ENCODE measurements at regions not wholly inside any gene's neighbourhood (a gene's known extent, or its start where the extent isn't known, plus 50 kb on each side); places are given as distances from the start of the nearest gene placed in this dataset.
"Not testable (repeated sequence)": the region's sequence is repeated elsewhere in the genome, so short reads cannot be mapped to it uniquely, and the experiment has no call there.

- DNase-seq = no peak
Measured at GRCh38 chr12:131290255-131290959, 336.7 kb downstream of the ADGRD1 start.

GRCh38 chr12:131293071-131294015, 339.6 kb downstream of the ADGRD1 start:
- not testable (repeated sequence) for DNase-seq

- not testable (repeated sequence) for DNase-seq
Measured at GRCh38 chr12:131294716-131295115, 341.0 kb downstream of the ADGRD1 start.

- not testable (repeated sequence) for DNase-seq
Measured at GRCh38 chr12:131295117-131295516, 341.4 kb downstream of the ADGRD1 start.

- not testable (repeated sequence) for DNase-seq
Measured at GRCh38 chr12:131295559-131295958, 341.9 kb downstream of the ADGRD1 start.

GRCh38 chr12:131296136-131296535, 342.4 kb downstream of the ADGRD1 start:
- DNase-seq = not testable (repeated sequence)

GRCh38 chr12:131296651-131297050, 342.9 kb downstream of the ADGRD1 start:
- not testable (repeated sequence) for DNase-seq

GRCh38 chr12:131298526-131299369, 345.0 kb downstream of the ADGRD1 start:
- DNase-seq = not testable (repeated sequence)

- DNase-seq = not testable (repeated sequence)
Measured at GRCh38 chr12:131299370-131299701, 345.6 kb downstream of the ADGRD1 start.

- not testable (repeated sequence) for DNase-seq
Measured at GRCh38 chr12:131303576-131303975, 349.9 kb downstream of the ADGRD1 start.

GRCh38 chr12:131304642-131305041, 350.9 kb downstream of the ADGRD1 start:
- not testable (repeated sequence) for DNase-seq

- no peak for DNase-seq
Measured at GRCh38 chr12:131309700-131310099, 356.0 kb downstream of the ADGRD1 start.

- not testable (repeated sequence) for DNase-seq
Measured at GRCh38 chr12:131310227-131310969, 356.7 kb downstream of the ADGRD1 start.

- not testable (repeated sequence) for DNase-seq
Measured at GRCh38 chr12:131311279-131311722, 357.6 kb downstream of the ADGRD1 start.

GRCh38 chr12:131311764-131312163, 358.1 kb downstream of the ADGRD1 start:
- DNase-seq = no peak

- DNase-seq = not testable (repeated sequence)
Measured at GRCh38 chr12:131312382-131312781, 358.7 kb downstream of the ADGRD1 start.

GRCh38 chr12:131312793-131313545, 359.3 kb downstream of the ADGRD1 start:
- DNase-seq = no peak

- no peak for DNase-seq
Measured at GRCh38 chr12:131313635-131314034, 359.9 kb downstream of the ADGRD1 start.

GRCh38 chr12:131314524-131315090, 360.9 kb downstream of the ADGRD1 start:
- no peak for DNase-seq

- DNase-seq = no peak
Measured at GRCh38 chr12:131315601-131316000, 361.9 kb downstream of the ADGRD1 start.

GRCh38 chr12:131316388-131316787, 362.7 kb downstream of the ADGRD1 start:
- DNase-seq = no peak
